GM18508 (cell line): ENCODE measurements at regions not wholly inside any gene's neighbourhood (a gene's known extent, or its start where the extent isn't known, plus 50 kb on each side); places are given as distances from the start of the nearest gene placed in this dataset.
"Not testable (repeated sequence)": the region's sequence is repeated elsewhere in the genome, so short reads cannot be mapped to it uniquely, and the experiment has no call there.

ENCODE experiments used
- ATAC-seq: cut with Tn5 transposase; IDR thresholded peaks from one replicate; pipeline ENCODE4 v1.9.1; 2021; ENCODE audit warnings: moderate number of reproducible peaks; ENCODE audit not compliant: insufficient read depth, unreplicated experiment

DNA sequence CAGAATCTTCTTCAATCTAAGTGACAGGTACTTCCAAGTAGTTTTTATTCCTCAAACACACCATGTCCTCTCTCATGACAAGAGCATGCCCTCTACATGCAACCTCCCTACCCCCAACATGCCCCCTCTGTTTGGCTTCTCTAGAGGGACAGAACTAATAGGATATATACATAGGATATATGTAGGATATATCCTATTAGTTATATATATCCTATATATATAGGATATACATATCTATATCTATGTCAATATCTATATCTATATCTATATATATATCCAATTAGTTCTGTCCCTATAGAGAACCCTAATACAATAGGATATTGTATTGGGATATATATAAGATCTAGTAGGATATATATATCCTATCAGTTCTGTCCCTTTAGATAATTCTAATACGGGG lies 701.9 kb upstream of the MIR17HG start:
- no peak for ATAC-seq

DNA sequence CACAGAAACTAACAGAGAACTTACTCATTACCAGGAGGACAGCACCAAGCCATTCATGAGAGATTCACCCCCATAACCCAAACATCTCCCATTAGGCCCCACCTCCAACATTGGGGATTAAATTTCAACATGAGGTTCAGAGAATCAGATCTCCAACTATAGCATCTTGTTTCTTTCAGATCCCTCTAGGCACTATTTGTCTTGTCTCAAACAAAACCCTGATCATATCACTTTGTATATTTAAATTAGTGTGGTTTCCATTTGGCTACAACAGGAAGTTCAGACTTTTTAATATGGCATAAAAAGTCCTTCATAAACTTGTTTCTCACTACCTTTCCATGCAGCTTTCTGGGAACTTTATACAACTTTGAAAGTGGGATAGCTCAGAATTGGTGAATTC lies 699.0 kb upstream of the MIR17HG start:
- no peak for ATAC-seq

DNA sequence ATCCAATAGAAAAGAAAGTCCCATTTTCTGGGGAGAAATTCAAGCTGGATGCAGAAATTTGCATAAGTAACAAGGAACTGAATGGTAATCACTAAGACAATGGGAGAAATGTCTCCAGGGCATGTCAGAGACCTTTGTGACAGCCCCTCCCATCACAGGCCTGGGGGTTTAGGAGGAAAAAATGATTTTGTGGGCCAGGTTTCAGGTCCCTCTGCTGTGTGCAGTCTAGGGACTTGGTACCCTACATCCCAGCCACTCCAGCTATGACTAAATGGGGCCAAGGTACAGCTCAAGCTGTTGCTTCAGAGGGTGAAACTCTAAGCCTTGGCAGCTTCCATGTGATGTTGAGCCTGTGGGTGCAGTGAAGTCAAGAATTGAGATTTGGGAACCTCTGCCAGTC lies 695.5 kb upstream of the MIR17HG start:
- no peak for ATAC-seq

DNA sequence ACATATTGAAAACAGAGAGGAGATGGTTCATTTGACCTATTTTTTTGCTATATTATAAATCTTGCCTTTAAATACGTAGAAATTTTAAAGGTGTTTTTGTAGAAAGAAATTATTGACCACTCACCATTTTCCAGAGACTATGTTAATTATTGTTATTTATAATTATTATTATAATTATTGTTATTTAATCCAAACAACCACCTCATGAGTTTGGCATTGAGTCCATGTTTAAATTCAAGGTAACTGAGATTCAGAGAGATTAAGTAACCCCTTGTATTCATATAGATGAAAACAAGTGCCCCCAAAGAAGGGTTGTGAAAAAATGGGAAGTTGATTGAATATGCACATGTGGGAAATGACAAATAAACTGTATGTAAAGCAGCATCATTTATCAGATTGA lies 692.5 kb upstream of the MIR17HG start:
- ATAC-seq, result no peak

DNA sequence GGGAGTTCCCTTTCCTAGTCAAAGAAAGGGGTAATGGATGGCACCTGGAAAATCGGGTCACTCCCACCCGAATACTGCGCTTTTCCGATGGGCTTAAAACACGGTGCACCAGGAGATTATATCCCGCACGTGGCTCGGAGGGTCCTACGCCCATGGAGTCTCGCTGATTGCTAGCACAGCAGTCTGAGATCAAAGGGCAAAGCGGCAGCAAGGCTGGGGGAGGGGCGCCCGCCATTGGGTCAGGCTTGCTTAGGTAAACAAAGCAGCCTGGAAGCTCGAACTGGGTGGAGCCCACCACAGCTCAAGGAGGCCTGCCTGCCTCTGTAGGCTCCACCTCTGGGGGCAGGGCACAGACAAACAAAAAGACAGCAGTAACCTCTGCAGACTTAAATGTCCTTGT lies 683.3 kb upstream of the MIR17HG start:
- not testable (repeated sequence) for ATAC-seq

DNA sequence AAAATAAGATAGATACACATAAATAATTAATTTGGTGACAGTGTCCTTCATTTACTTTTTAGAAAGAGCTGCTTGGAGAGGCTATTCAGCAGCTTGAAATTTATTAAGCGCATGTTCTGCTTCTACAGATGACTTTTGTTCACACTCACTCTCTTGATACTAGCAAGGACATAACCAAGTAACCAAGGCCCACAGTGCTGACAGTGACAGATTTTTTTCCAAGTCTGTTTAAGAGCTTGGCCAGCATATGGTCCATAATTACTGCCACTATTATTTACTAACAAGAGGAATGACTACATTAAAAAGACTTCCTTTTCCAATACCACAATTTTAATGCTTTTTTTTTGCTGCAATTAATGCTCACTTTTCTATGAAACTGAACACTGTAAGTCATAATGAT lies 673.7 kb upstream of the MIR17HG start:
- ATAC-seq, result no peak

DNA sequence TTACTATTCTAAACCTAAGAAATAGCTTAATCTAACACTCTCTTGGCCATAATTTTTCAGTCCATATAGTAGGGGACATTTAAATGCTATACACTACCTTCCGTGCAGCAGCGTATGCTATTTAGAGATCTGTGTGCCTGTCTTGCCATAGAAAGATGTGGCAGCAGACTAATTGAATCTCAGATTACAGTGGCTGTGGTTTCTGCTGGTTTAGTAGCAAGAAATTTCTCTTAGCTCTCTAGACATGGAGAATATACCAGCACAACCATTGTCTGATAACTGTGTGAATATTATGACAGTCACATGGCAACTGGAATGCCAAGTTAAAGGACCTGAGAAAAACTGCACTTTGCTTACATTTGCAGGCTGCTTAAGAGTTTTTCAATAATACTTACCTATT lies 672.4 kb upstream of the MIR17HG start:
- ATAC-seq, result no peak

DNA sequence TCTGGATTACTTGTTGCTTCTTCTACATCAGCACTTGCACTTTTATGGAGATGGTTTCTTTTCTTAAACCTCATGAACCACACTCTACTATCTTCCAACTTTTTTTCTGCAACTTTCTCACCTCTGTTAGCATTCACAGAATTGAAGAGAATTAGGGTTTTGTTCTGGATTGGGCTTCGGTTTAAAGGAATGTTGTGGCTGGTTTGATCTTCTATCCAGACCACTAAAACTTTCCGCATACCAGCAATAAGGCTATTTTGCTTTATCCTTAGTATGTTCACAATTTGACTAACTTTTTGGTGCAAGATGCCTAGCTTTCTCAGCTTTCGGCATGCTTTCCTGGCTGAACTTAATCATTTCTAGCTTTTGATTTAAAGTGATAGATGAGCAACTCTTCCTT lies 666.7 kb upstream of the MIR17HG start:
- ATAC-seq, result no peak

DNA sequence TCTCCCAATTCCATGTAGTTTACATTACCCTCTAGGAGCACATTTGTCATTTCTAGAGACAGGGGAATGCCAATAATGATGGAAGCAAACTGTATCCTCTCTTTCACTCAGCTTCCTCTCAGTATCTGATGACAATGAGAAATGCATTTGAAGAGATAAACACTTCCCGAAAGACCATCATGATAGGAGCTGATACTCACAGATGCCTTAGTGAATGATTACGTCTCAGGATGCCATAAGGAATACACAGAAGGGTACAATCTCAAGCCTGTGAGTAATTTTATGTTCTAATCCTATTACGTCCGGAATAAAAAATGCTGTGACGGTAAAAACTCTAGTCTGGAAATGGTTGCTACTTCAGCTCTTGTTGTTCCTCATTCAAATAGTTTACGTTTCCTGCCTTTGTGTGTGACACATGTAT lies 663.8 kb upstream of the MIR17HG start:
- no peak for ATAC-seq

DNA sequence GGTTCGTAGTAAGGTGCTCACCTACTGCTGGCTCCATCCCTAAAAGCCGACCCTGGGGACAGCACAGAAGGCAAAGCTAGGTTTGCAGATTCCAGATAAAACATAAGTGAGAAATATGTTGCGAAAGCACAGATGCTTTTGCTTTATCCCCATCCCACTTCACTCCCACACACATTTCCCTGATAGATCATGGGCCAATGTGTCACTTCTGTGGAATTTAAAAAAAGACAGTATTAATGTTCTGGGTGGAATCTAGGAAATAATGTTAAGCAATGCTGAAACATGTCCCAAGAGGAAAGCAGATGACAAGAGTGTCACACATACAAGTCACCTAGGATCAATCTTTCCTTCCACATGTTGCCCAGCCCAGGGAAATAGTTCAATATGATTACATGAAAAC lies 661.0 kb upstream of the MIR17HG start:
- ATAC-seq, result no peak

DNA sequence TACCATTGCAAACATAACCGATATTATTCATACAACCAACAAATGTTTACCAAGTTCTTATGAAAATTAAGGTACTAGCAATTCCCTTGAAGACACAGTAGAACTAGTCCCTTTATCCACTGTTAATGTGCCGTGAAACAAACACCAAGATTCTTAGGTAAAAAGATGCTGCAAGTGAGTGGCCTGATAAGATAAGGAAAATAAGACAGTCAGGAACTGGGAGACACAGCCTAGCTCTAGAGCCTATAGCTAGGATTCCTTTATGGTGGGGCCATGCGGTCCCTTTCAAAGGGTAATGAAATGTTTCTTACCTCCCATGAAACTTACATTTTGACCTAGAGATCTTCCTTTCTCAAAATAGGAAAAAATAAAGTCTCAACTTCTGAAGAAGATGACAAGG lies 658.4 kb upstream of the MIR17HG start:
- ATAC-seq, result no peak

DNA sequence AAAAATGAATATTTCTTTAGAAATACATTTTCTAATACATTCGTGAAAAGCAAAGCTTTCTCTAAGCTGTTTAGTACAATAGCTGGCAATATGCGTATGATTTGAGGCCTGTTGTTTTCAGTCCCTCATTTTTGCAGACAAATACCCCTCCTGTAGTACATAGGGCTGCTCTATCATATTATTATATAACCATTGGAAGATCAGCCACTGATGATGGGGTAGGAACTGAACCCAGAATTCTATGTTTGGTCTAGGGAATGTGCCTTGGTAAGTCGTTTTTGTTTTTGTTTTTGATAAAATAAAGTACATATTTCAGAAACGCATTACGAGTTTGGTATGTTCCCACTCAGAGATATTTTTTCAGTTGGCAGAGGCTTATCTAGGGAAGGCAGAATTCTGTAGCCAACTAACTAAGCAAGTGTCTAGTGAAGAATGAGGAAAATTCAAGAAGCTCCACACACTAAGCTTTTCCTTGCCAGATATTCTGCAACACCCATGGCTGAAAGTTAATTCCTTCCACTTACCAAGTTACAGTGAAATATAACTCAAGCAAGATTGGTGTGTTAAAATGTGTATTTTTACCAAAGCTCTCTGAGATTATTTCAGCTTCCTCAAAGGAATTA lies 656.9 kb upstream of the MIR17HG start:
- no peak for ATAC-seq

DNA sequence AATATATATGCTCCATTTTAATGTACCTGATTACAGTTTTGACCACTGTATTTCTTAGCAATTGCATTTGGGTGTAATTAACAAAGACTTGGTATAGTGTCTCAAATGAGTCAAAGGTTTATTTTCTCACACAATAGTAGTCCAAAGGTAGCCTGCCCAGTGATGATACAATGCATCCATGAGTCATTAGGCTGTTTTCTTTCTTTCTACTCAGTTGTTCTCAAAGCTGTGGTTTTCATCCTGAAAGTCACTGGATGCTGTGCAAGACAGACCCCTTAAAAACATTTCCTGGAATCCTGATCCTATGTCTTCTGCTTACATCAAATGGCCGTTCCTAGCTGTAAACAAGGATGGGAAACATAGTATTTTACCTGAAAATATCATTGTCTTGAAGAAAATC lies 651.2 kb upstream of the MIR17HG start:
- no peak for ATAC-seq

DNA sequence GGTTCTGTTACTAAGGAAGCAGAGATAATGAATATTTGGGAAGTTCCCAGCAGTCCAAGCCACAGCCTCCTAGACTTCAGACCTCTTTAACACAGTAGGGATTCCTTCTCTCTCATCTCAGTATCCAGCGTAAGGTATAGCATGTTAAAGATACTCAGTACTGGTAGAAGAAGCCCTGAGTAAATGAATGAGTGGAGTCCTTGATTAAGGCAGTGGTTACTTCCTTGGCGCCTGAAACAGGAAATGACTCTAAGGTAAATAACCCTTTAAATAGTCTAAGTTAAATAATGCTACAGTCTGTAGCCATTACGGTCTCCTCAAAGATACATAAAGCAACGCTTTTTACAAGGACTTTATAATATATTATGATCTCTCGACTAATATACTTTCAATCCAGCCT lies 650.8 kb upstream of the MIR17HG start:
- ATAC-seq, result no peak

DNA sequence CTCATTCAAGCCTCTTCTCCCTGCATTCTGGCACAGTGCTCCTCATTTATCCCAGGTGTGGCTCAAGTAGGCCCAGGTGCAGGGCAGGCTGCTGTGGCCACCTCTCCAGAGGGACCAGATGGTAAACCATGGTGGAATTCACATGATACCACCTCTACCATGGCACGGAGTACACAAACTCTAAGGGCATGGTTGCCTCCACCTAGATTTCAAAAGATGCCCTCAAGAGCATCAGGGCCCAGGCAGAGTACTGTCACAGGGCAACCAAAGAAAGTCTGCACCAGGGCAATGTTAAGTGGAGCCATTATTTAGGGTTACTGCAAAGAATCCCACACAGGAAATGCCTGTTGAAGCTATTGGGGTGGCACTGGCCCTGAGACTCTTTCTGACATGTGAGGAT lies 647.1 kb upstream of the MIR17HG start:
- ATAC-seq, result no peak

DNA sequence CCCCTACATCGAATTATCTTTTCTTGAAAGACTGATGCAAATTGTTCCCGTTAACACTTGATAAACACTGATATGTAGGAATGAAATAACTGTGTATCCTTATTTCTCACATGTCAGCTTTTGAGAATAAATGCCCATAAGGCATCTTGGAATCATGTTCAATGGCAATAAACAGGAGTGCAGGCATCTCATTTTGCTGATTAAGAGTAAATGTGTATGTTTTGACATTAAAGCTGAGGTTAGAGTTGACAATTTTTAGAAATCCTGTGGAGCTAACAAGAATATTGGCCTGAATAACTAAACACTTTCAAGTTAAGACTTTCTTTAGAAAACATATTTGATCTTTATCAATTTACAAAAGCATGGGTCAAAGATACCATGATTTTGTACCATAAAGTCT lies 646.2 kb upstream of the MIR17HG start:
- no peak for ATAC-seq

DNA sequence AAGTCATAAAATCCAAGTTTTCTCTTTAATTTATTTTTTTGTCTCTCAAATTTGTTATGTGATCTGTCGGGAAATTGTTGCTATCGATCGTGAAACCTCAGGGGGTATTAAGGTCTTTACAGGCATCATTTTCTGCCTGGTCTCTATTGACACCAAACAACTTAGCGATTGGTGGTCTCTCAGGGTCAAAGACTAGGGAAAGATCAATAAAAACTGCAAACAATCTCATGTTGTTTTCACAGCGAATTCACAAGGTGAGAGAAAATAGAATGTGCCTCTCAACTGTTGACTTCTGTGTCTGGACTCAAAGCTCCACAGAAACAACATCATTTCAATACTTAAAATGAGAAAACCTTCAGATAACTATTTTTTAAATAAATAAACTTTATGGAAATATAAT lies 645.4 kb upstream of the MIR17HG start:
- ATAC-seq, result no peak

DNA sequence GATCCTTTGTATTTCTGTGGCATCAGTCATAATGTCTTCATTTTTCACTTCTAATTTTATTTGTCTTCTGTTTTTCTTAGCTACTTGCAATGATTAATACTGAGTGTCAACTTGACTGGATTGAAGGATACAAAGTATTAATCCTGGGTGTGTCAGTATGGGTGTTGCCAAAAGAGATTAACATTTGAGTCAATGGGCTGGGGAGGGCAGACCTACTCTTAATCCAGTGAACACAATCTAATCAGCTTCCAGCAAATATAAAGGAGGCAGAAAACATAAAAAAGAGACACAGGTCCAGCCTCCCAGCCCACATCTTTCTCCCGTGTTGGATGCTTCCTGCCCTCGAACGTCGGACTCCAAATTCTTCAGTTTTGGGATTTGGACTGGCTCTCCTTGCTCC lies 640.9 kb upstream of the MIR17HG start:
- ATAC-seq, result no peak

DNA sequence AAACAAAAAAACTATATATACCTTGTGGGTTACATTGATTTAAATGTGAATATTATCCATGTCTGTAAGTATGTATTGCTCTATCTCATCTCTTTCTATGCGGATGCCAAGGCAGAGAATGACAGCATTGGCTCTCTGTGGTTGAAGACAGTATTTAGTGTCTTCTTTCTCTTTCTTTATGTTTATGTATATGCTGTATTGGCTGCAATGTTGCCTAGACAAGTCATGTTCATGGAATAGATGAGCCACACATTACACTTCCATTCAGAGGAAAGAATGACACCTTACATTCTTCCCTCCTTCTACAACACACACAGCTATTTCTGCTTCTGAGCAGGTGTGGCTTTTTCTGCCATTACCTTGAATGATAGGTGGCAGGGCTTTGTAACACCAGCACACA lies 639.4 kb upstream of the MIR17HG start:
- no peak for ATAC-seq

DNA sequence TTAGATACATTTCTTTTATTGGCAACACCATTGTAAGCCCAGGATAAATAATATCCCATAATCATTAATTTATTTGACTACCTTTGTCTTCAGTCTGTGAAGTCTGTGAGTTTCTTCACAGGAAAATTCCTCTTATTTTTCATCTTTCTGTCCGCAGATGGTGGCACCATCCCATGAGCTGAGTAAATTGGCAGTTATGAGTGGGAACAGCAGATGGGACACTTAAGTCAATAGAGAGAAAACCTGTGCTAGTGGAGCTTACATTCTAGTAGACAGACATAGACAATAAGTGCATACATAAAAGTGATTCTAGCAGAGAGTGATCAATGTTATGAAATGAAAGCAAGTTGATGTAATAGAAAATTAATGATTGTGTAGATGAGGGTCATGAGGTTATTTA lies 638.2 kb upstream of the MIR17HG start:
- ATAC-seq, result no peak

DNA sequence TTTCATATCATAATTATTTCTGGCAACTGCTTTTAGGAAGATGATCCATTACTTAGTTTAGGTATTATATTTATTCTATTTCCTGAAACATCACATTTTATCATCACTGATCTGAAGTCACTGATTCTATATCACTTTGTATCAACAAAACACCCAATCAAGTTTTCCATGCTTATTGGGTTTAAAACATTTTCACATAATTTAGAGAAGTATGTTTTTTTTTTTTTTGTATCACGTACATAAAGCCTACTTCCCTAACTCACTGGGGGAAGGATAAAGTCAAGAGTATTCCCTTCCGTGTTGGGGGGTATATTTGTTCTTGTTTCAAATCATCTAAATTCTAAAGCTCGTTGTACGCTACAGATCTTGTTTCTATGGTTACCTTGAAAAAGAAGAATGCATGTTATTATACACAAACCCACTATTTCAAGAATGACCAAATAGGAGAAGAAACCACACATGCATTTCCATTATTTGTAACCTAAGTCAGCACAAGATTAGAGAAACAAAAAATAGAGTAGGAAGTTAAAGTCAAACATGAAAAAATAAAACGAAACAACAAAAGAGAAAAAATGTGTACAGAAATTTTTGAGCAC lies 637.2 kb upstream of the MIR17HG start:
- no peak for ATAC-seq

DNA sequence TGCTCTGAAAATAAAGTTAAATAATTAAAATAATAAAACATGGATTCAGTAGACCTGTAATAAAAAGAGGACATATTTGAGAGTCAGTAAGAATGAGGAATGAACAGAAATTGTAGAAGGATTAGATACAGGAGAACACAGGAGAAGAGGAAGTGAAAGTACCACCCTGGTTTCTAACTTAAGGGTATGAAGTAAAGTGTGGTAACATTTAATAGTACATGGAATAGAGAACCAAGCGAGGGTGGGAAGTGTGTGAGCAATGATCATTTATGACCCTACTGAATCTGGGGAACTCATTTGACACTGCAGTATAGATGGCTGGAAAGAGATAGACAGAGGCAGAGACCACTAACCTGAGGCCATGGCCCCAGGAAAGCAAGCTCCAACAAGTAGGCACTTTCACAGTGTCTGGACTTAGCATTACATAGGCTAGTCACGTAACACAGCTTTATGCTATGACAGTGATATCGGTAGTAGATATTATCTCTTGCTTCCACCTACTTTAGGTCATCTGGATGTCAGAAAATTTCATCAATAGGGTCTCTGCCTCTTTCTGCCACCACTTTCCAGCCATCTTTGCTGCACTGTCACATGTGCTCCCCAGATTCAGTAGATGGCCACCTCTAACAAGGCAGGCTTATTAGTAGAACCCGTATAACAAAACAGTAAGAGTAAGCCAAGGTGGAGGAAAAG lies 633.9 kb upstream of the MIR17HG start:
- no peak for ATAC-seq
